Activated CD8-positive, alpha-beta T cell treated with anti-CD3 and anti-CD28 coated beads for 36 hours (primary cell): ENCODE measurements at regions not wholly inside any gene's neighbourhood (a gene's known extent, or its start where the extent isn't known, plus 50 kb on each side); places are given as distances from the start of the nearest gene placed in this dataset.

Source experiments
- ATAC-seq: fragments of 200-7000 bp; cut with Tn5 transposase; one replicate; pipeline ENCODE4 v1.10.0; 2021; ENCODE audit warnings: mild to moderate bottlenecking, moderate library complexity
- CTCF ChIA-PET: fragments of 350-600 bp; sonication (Branson Sonifier 250); formaldehyde crosslinking; loops from one replicate; lab custom pipeline; 2021; ENCODE audit warnings: antibody characterized with exemption; lab: Charles Lee
- POLR2A ChIA-PET: fragments of 350-600 bp; sonication (Branson Sonifier 250); formaldehyde crosslinking; loops from one replicate; lab custom pipeline; 2021; ENCODE audit warnings: antibody characterized with exemption; lab: Charles Lee
- DNase-seq: peaks from one replicate; pipeline ENCODE4 v3.0.0-alpha.2; 2020
- H3K27ac Mint-ChIP-seq: one replicate; pipeline ENCODE4 v1.8.0; 2021; ENCODE audit warnings: mild to moderate bottlenecking, mixed read lengths
- H3K27me3 Mint-ChIP-seq: one replicate; pipeline ENCODE4 v1.8.0; 2021; ENCODE audit warnings: mixed read lengths
- H3K36me3 Mint-ChIP-seq: one replicate; pipeline ENCODE4 v1.8.0; 2021; ENCODE audit warnings: low read depth, mixed read lengths
- H3K4me1 Mint-ChIP-seq: one replicate; pipeline ENCODE4 v1.8.0; 2021; ENCODE audit warnings: low read depth, mixed read lengths
- H3K4me3 Mint-ChIP-seq: one replicate; pipeline ENCODE4 v1.8.0; 2021; ENCODE audit warnings: mild to moderate bottlenecking, moderate library complexity, mixed read lengths
- H3K9me3 Mint-ChIP-seq: one replicate; pipeline ENCODE4 v1.8.0; 2021; ENCODE audit warnings: mixed read lengths
- CTCF ChIP-seq: fragments of 200-600 bp; IDR thresholded peaks from one replicate; pipeline ENCODE4 v1.8.0; 2022; ENCODE audit warnings: antibody characterized with exemption, mild to moderate bottlenecking
- intact Hi-C: fragments of 100-400 bp; cut with micrococcal nuclease; formaldehyde crosslinking; loops from one replicate; pipeline ENCODE4 v1.10.0; 2022

- peaks cover 6% of the 10 kb centered on the region for H3K27me3 Mint-ChIP-seq
- H3K36me3 Mint-ChIP-seq = no peaks in the 10 kb centered on the region
- H3K27ac Mint-ChIP-seq = no peak overlapping the region
- intact Hi-C loops = no loop called here
- DNase-seq (no peak), ATAC-seq (no peak)
- ChIA-PET POLR2A (no interaction called here), CTCF (interaction anchor here (0.6 kb wide), 1 partner anchor 100 kb away, joined by 3 read pairs; no protein-coding TSS in a partner anchor)
- no peaks in the 10 kb centered on the region for H3K4me1 Mint-ChIP-seq
- no peak for TF ChIP-seq CTCF
- no peak overlapping the region for H3K4me3 Mint-ChIP-seq
- no peaks in the 10 kb centered on the region for H3K9me3 Mint-ChIP-seq
Measured at GRCh38 chr2:109669731-109670130, 55.6 kb downstream of the SOWAHC start.

- TF ChIP-seq CTCF = no peak
- CTCF ChIA-PET = no interaction called here
Measured at GRCh38 chr2:109670556-109671411, 56.6 kb downstream of the SOWAHC start.

GRCh38 chr2:109674894-109675534 lies 60.9 kb downstream of the SOWAHC start:
- Mint-ChIP-seq H3K4me3 (no peak overlapping the region), H3K36me3 (no peaks in the 10 kb centered on the region), H3K27ac (no peak overlapping the region), H3K4me1 (no peaks in the 10 kb centered on the region), H3K9me3 (no peaks in the 10 kb centered on the region), H3K27me3 (peaks cover 5% of the 10 kb centered on the region)
- no peak for ATAC-seq
- ChIA-PET POLR2A (no interaction called here), CTCF (no interaction called here)
- intact Hi-C loops = no loop called here
- no peak for DNase-seq
- TF ChIP-seq CTCF = no peak

More at GRCh38 chr2:109670556-109671411, 56.6 kb downstream of the SOWAHC start:
- H3K36me3 Mint-ChIP-seq = no peaks in the 10 kb centered on the region
- ATAC-seq (no peak), DNase-seq (no peak)
- intact Hi-C loops = no loop called here
- POLR2A ChIA-PET = no interaction called here
- H3K9me3 Mint-ChIP-seq = no peaks in the 10 kb centered on the region
- no peak overlapping the region for H3K27ac Mint-ChIP-seq
- H3K4me3 Mint-ChIP-seq = no peak overlapping the region
- H3K4me1 Mint-ChIP-seq = no peaks in the 10 kb centered on the region
- H3K27me3 Mint-ChIP-seq = peaks cover 6% of the 10 kb centered on the region

GRCh38 chr2:109675666-109676345 lies 61.6 kb downstream of the SOWAHC start:
- Mint-ChIP-seq H3K27me3 (peaks cover 9% of the 10 kb centered on the region), H3K4me1 (no peaks in the 10 kb centered on the region), H3K9me3 (no peaks in the 10 kb centered on the region), H3K36me3 (no peaks in the 10 kb centered on the region), H3K4me3 (no peak overlapping the region), H3K27ac (no peak overlapping the region)
- DNase-seq (no peak), ATAC-seq (no peak)
- TF ChIP-seq CTCF = no peak
- intact Hi-C loops = no loop called here
- CTCF ChIA-PET = no interaction called here
- POLR2A ChIA-PET = no interaction called here
